ENCODE measurements at regions not wholly inside any gene's neighbourhood (a gene's known extent, or its start where the extent isn't known, plus 50 kb on each side); places are given as distances from the start of the nearest gene placed in this dataset.

DNA sequence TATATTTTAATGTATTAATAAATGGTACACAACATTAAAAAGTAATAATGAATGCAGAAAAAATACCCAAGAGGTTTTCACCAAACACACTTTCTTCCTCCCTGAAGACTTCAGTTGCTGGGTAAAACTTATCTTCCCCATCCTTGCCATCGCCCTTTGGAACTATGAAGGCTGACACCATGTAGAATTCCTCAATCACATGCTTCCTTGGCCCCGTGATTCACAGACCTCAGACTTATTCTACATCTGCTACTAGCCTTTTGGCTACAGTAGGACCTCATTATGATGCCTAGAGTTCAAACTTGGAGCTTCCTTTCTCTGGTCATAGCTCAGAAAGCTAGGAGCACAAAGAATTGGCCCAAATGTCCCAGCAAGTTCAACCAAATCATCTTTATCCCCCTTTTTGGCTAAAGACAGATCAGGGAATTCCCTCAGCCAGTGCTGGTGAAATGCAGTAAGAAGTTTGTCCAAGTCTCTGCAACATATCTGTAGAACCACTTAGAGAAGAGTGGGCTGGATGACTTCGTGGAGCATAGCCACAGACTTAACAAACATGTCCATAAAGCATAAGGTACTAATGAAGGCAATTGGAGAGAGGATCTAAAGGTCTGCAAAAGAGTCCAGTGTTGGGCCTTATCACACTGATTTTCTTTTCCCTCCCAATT is 253.5 kb downstream of the SEC61B start:
- H4K5ac ChIP-seq (ENCODE audit: insufficient read length, low read depth, low read length), result no peak overlapping the region
- TF ChIP-seq, protein P1, sequence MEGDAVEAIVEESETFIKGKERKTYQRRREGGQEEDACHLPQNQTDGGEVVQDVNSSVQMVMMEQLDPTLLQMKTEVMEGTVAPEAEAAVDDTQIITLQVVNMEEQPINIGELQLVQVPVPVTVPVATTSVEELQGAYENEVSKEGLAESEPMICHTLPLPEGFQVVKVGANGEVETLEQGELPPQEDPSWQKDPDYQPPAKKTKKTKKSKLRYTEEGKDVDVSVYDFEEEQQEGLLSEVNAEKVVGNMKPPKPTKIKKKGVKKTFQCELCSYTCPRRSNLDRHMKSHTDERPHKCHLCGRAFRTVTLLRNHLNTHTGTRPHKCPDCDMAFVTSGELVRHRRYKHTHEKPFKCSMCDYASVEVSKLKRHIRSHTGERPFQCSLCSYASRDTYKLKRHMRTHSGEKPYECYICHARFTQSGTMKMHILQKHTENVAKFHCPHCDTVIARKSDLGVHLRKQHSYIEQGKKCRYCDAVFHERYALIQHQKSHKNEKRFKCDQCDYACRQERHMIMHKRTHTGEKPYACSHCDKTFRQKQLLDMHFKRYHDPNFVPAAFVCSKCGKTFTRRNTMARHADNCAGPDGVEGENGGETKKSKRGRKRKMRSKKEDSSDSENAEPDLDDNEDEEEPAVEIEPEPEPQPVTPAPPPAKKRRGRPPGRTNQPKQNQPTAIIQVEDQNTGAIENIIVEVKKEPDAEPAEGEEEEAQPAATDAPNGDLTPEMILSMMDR (conservative IDR thresholded peaks at IDR 0.05), result no peak

More for the DNA sequence above, 253.5 kb downstream of the SEC61B start:
- Mint-ChIP-seq H3K4me1 (peaks cover 14 to 15% of the 10 kb centered on the region in 2 experiments), H3K36me3 (ENCODE audit: insufficient read depth in 1 of 3, low read depth in 3 of 3) (no peaks in the 10 kb centered on the region), H3K27me3 (ENCODE audit: low read depth) (no peaks in the 10 kb centered on the region; the same call in none of the 2 replicates), H3K9me3 (no peaks in the 10 kb centered on the region), H3K27ac (no peak overlapping the region), H3K4me3 (no peak overlapping the region; a peak in 1 of 5 replicates)
- no peak overlapping the region for H2AK5ac ChIP-seq (ENCODE audit: insufficient read length, low read length)
- no peaks in the 10 kb centered on the region for H4K20me1 ChIP-seq (ENCODE audit: control insufficient read depth, insufficient read depth, insufficient read length)
- H2BK20ac ChIP-seq (ENCODE audit: low read depth, low read length, poor library complexity, severe bottlenecking), result no peak overlapping the region
- H3K27me3 ChIP-seq (ENCODE audit: insufficient read depth, low read length), result no peaks in the 10 kb centered on the region
- no peaks in the 10 kb centered on the region for H3K9me3 ChIP-seq (ENCODE audit: control insufficient read depth, low read depth, low read length)
- no peak overlapping the region for H3K9ac ChIP-seq (ENCODE audit: extremely low read depth, insufficient read length, low read length)
- no peaks in the 10 kb centered on the region for H3K23me2 ChIP-seq (ENCODE audit: insufficient read length, low read depth, low read length, poor library complexity, severe bottlenecking)
- H3K18ac ChIP-seq (ENCODE audit: insufficient read length, low read depth, low read length), result no peak overlapping the region
- H2BK5ac ChIP-seq (ENCODE audit: insufficient read length, low read length), result no peak overlapping the region
- no peak overlapping the region for H3T11ph ChIP-seq (ENCODE audit: low read length)
- no peaks in the 10 kb centered on the region for H3K79me2 ChIP-seq (ENCODE audit: insufficient read depth, low read length)
- no peak overlapping the region for H3K56ac ChIP-seq (ENCODE audit: insufficient read length, low read depth, low read length)
- H3K23ac ChIP-seq (ENCODE audit: insufficient read length, low read depth, low read length), result no peak overlapping the region
- WGBS (ENCODE audit: extremely low coverage, insufficient read length, low lambda C conversion rate), result no CpG with 5 or more reads among the region's 3 CpGs
- no peak overlapping the region for H3K4me2 ChIP-seq (ENCODE audit: insufficient read depth, insufficient read length, low read length)
- no peak overlapping the region for H3K27ac ChIP-seq (ENCODE audit: insufficient read length, low read depth, low read length)
- H2BK15ac ChIP-seq (ENCODE audit: low read depth, low read length), result no peak overlapping the region
- no peak overlapping the region for H2BK12ac ChIP-seq (ENCODE audit: insufficient read length, low read depth, low read length)
- no peaks in the 10 kb centered on the region for H3K4me1 ChIP-seq (ENCODE audit: insufficient read depth, low read length)
- H3K14ac ChIP-seq (ENCODE audit: insufficient read depth, low read length), result no peak overlapping the region
- no peak overlapping the region for H2BK120ac ChIP-seq (ENCODE audit: low read depth, low read length, poor library complexity, severe bottlenecking)
- H2AFZ ChIP-seq (ENCODE audit: low read length), result no peak overlapping the region
- no peak for DNase-seq
- H4K91ac ChIP-seq (ENCODE audit: insufficient read length, low read depth, low read length), result no peak overlapping the region
- no peak overlapping the region for H4K8ac ChIP-seq (replicated peaks; ENCODE audit: insufficient read length, low read depth, low read length)
- H3K79me1 ChIP-seq (ENCODE audit: insufficient read depth, low read depth, low read length, poor library complexity, severe bottlenecking), result no peaks in the 10 kb centered on the region
- H3K4ac ChIP-seq (ENCODE audit: low read depth, low read length), result no peak overlapping the region
